ENCODE measurements at regions not wholly inside any gene's neighbourhood (a gene's known extent, or its start where the extent isn't known, plus 50 kb on each side); places are given as distances from the start of the nearest gene placed in this dataset.

DNA sequence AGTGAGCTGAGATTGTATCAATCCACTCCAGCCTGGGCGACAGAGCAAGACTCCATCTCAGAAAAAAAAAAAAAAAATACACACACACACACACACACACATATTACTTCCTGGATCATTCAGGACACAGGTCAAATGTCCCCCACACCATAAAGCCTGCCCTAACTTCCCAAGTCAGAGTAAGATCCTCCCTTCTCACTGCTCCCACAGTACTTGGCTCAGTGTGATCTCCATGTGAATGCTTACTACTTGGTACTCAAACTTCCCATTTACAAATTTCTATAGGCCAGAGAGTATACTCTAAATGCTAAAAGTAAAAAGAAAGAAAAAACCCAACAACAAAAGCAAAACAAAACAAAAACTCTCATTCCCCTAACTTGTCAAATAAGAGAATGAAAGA is 386.8 kb downstream of the SLITRK6 start:
- H3K27ac Mint-ChIP-seq = no peak overlapping the region
- peaks cover 4% of the 10 kb centered on the region for H3K9me3 Mint-ChIP-seq
- H3K36me3 Mint-ChIP-seq (ENCODE audit: low read depth) = no peaks in the 10 kb centered on the region
- H3K27me3 Mint-ChIP-seq = no peaks in the 10 kb centered on the region
- ATAC-seq (no peak), DNase-seq (no peak)
- H3K4me1 Mint-ChIP-seq = no peaks in the 10 kb centered on the region
- no peak overlapping the region for H3K4me3 Mint-ChIP-seq

DNA sequence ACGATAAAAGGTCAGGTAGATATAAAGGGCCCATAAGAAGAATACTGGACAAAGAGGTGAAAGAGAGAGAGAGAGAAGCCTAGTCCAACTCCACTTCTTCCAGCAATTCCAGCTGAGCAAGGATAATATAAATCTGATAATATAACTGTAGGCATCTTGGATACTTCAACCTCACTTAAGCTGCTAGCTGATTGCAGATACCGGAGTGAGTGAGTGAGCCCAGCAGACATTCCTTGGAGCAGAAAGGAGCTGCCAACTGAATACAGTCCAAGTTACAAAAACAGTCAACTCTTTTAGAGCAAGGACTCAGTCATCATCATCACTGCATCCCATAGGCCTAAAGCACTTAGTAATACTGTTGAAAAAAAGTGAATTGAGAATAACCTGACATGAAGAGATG is 387.6 kb downstream of the SLITRK6 start:
- Mint-ChIP-seq H3K4me3 (no peak overlapping the region), H3K27ac (no peak overlapping the region), H3K36me3 (ENCODE audit: low read depth) (no peaks in the 10 kb centered on the region), H3K9me3 (peaks cover 4% of the 10 kb centered on the region), H3K4me1 (no peaks in the 10 kb centered on the region), H3K27me3 (no peaks in the 10 kb centered on the region)
- DNase-seq (no peak), ATAC-seq (no peak)

DNA sequence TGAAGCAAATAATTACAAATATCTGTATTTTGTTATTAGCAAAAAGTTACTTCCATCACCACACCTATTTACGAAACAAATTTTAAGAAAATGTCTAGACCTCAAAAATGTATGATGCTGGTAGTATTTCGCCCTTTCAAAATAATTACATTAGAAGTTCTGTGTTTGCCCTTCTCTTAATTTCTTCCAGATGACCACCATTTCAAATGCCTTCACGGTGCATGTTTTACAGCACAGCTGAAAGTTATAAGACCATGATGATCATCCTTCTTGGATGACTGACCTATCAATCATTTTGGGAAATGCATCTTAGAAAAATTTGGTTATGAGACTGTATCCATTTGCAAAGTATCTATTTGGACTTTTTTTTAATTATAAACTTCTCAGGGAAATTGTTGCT is 390.8 kb downstream of the SLITRK6 start:
- H3K4me3 Mint-ChIP-seq = no peak overlapping the region
- no peak for ATAC-seq
- H3K27me3 Mint-ChIP-seq = no peaks in the 10 kb centered on the region
- DNase-seq = no peak
- H3K36me3 Mint-ChIP-seq (ENCODE audit: low read depth) = no peaks in the 10 kb centered on the region
- H3K27ac Mint-ChIP-seq = no peak overlapping the region
- H3K9me3 Mint-ChIP-seq = peaks cover 5% of the 10 kb centered on the region
- H3K4me1 Mint-ChIP-seq = no peaks in the 10 kb centered on the region

DNA sequence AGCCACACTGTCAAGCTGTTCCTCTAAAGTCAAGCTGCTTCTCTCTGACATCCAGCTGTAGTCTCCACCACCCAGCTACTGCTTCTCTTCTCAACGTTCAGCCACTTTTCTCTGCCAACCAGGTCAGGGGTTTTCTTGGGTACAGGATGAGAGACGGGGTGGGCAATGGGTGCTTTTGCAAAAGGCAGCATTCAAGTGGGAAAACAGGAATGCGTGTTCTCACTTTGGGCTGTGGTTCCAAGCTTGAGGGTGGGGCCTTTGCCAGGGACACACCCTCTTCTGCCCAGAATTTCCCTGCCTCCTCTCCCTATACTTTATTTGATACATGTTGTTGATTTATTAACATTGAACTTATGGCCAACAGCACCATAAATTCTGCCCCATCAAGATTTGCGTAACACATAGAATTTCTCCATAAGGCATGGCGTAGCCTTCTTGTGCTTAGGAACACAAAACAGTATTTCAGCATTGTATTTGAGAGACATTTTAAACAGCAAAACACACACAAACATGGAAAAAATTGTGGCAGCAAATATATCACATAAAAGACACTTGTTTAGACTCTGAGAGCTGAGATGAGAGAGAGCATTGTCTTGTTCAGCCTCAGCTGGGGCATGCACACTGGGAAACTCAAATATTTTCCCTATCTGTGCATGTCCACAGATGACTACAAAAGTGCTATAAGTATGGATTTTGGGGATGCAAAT is 392.8 kb downstream of the SLITRK6 start:
- no peaks in the 10 kb centered on the region for H3K27me3 Mint-ChIP-seq
- H3K36me3 Mint-ChIP-seq (ENCODE audit: low read depth) = no peaks in the 10 kb centered on the region
- ATAC-seq (no peak), DNase-seq (no peak)
- no peak overlapping the region for H3K4me3 Mint-ChIP-seq
- no peaks in the 10 kb centered on the region for H3K4me1 Mint-ChIP-seq
- peaks cover 4% of the 10 kb centered on the region for H3K9me3 Mint-ChIP-seq
- no peak overlapping the region for H3K27ac Mint-ChIP-seq

DNA sequence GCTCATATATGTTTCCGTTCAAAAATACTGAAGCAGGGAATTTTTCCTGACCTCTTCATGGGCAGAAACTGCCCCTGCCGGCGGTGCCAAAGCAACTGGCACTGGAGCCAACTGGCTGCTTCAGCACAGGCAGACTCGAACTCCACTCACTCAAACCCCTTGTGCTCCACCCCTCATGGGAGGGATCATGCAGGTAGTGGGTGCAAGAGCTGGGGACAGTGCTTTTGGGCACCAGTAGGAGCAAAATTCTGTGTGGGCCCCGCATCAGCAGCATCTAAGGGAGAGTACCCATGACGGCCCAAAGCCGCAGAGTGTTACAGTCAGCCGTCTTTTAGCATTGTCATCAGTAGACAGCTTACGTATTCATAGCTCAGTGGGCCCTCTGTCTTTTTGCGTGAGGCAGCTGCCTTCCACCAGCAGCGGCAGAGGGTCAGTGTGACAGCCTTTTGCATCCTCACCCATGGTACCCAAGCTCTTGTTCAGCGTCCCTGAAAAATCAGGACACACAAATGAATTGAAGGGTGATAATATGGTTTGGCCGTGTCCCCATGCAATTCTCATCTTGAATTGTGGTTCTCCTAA is 393.8 kb downstream of the SLITRK6 start:
- H3K4me3 Mint-ChIP-seq = no peak overlapping the region
- no peaks in the 10 kb centered on the region for H3K4me1 Mint-ChIP-seq
- no peaks in the 10 kb centered on the region for H3K27me3 Mint-ChIP-seq
- H3K27ac Mint-ChIP-seq = no peak overlapping the region
- ATAC-seq (no peak), DNase-seq (no peak)
- H3K36me3 Mint-ChIP-seq (ENCODE audit: low read depth) = no peaks in the 10 kb centered on the region
- peaks cover 4% of the 10 kb centered on the region for H3K9me3 Mint-ChIP-seq

DNA sequence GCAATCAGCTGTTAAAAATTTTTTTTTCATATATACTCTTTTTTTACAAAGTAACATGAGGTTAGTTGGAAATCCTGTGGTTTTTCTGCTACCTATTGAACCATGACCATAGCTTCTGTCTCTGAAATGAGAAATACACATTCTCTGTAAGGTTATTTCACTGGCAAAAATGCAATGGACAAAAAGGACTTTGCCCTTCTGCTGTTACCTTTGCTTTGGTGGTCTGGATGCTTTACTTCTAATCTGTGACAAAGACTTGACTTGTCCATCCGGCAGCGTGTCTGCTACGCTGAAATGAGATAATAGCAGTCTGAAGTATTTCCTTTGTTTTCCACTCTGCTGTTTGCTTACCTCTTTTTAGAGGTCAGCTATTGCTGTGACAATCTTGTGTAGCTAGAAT is 412.8 kb downstream of the SLITRK6 start:
- Mint-ChIP-seq H3K9me3 (peaks cover 4% of the 10 kb centered on the region), H3K27me3 (no peaks in the 10 kb centered on the region), H3K36me3 (ENCODE audit: low read depth) (no peaks in the 10 kb centered on the region), H3K4me3 (no peak overlapping the region), H3K4me1 (no peaks in the 10 kb centered on the region), H3K27ac (no peak overlapping the region)
- no peak for ATAC-seq
- DNase-seq = no peak

DNA sequence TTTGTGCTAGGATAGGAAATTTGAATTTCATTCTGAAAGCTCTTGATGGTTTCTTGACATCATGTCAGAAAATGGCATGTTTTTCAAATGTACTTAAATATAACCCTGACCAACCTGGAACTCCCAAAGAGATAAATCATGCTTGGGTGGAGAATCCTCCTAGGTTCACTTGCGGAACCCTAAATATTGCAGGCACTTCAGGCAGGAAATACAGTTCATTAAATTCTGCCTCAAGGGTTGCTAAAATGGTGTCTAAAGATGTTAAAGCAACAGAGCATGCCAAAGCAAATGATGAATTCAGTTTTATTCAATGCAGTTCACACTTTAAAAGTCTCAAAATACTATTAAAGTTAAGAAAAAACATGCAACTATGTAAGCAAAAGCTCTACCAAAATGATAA is 415.9 kb downstream of the SLITRK6 start:
- DNase-seq (no peak), ATAC-seq (no peak)
- H3K36me3 Mint-ChIP-seq (ENCODE audit: low read depth) = no peaks in the 10 kb centered on the region
- H3K9me3 Mint-ChIP-seq = peaks cover 4% of the 10 kb centered on the region
- H3K27ac Mint-ChIP-seq = no peak overlapping the region
- no peak overlapping the region for H3K4me3 Mint-ChIP-seq
- H3K27me3 Mint-ChIP-seq = no peaks in the 10 kb centered on the region
- H3K4me1 Mint-ChIP-seq = peaks cover 4% of the 10 kb centered on the region

DNA sequence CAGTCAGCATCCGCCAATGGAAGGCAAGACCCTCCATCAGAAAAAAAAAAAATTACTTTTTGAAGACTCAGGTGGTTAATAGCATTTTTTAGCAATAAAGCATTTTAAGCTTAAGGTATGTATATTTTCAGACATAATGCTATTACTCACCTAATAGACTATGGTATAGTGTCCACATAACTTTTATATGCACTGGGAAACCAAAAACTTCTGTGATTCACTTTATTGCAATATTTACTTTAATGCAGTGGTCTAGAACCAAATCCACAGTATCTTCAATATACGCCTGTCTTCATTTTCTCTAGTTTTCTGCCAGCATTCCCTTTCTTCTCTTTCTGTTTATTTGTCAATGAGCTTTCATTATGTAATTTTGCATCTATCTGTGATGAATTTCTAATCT is 418.1 kb downstream of the SLITRK6 start:
- no peak for ATAC-seq

DNA sequence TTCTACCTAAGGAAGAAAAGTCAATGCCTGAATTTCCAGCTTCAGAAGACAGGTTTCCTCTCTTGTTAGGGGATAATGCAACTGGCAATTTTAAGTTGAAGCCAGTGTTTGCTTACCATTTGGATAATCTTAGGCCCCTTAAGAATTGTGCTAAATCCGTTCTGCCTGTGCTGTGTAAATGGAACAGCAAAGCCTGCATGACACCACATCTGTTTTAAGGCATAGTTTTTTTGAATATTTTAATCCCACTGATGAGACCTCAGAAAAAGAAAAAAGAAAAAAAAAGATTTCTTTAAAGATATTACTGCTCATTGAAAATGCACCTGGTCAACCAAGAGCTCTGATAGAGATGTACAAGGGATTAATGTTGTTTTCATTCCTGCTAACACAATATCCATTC is 419.2 kb downstream of the SLITRK6 start:
- peaks cover 4% of the 10 kb centered on the region for H3K4me1 Mint-ChIP-seq
- ATAC-seq = no peak
- DNase-seq = no peak
- H3K36me3 Mint-ChIP-seq (ENCODE audit: low read depth) = no peaks in the 10 kb centered on the region
- H3K27me3 Mint-ChIP-seq = no peaks in the 10 kb centered on the region
- H3K4me3 Mint-ChIP-seq = no peak overlapping the region
- H3K27ac Mint-ChIP-seq = no peak overlapping the region
- H3K9me3 Mint-ChIP-seq = no peaks in the 10 kb centered on the region

More for the DNA sequence above, 418.1 kb downstream of the SLITRK6 start:
- no peaks in the 10 kb centered on the region for H3K36me3 Mint-ChIP-seq (ENCODE audit: low read depth)
- DNase-seq = no peak
- no peak overlapping the region for H3K4me3 Mint-ChIP-seq
- H3K27ac Mint-ChIP-seq = no peak overlapping the region
- H3K27me3 Mint-ChIP-seq = no peaks in the 10 kb centered on the region
- no peaks in the 10 kb centered on the region for H3K9me3 Mint-ChIP-seq
- peaks cover 4% of the 10 kb centered on the region for H3K4me1 Mint-ChIP-seq

DNA sequence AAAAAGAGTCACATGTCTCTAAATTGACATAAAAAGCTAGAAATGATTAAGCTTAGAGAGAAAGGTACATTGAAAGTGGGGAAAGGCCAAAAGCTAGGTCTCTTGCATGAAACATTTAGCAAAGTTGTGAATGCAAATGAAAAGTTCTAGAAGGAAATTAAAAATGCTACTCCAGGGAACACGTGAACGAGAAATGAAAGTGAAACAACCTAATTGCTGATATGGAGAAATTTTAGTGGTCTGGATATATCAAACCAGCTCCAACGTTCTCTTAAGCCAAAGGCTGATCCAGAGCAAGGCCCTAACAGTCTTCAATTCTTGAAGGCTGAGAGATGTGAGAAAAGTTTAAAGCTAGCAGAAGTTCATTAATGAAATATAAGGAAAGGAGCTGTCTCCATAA is 419.8 kb downstream of the SLITRK6 start:
- no peaks in the 10 kb centered on the region for H3K36me3 Mint-ChIP-seq (ENCODE audit: low read depth)
- no peak overlapping the region for H3K4me3 Mint-ChIP-seq
- H3K4me1 Mint-ChIP-seq = peaks cover 4% of the 10 kb centered on the region
- no peaks in the 10 kb centered on the region for H3K9me3 Mint-ChIP-seq
- DNase-seq (no peak), ATAC-seq (no peak)
- no peak overlapping the region for H3K27ac Mint-ChIP-seq
- no peaks in the 10 kb centered on the region for H3K27me3 Mint-ChIP-seq

DNA sequence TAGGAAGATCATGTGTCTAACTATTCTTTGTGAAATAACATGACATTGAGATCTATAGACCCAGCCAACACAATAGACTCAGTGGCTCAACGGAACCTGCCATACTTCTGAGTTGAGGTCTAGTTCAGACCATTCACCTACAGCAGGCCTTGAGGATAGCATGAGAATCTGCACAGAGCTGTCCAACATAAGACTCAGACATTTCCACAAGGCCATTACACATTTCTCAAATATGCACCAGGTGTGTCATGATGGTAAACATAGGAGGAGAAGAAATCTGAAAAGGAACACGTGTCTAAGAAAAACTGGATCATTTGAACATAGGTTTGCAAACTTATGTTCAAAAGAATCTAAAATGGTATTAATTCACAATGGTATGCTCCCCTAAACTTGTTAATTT is 421.4 kb downstream of the SLITRK6 start:
- DNase-seq (no peak), ATAC-seq (no peak)
- Mint-ChIP-seq H3K27me3 (no peaks in the 10 kb centered on the region), H3K4me1 (peaks cover 4% of the 10 kb centered on the region), H3K4me3 (no peak overlapping the region), H3K27ac (no peak overlapping the region), H3K9me3 (no peaks in the 10 kb centered on the region), H3K36me3 (ENCODE audit: low read depth) (no peaks in the 10 kb centered on the region)

DNA sequence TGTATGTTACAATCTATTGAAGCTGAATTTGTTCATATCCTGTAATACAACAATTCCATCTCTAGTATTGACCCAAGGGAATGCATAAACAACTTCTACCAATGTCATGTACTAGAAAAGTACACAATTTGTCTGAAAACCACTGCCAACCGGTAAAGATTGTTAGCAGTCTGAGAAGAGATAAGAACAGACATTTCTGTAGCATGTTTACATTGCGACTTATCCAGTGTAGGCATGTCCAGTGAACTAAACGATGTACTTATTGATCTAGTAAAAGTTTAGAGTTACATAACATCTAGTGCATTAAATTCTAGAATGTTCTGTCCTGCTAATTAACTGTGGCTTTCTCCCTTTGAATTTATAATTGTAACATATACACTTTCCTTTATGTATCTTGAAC is 425.9 kb downstream of the SLITRK6 start:
- no peak for ATAC-seq
- DNase-seq = no peak
- Mint-ChIP-seq H3K9me3 (no peaks in the 10 kb centered on the region), H3K4me1 (no peaks in the 10 kb centered on the region), H3K36me3 (ENCODE audit: low read depth) (no peaks in the 10 kb centered on the region), H3K27me3 (no peaks in the 10 kb centered on the region), H3K4me3 (no peak overlapping the region), H3K27ac (no peak overlapping the region)

DNA sequence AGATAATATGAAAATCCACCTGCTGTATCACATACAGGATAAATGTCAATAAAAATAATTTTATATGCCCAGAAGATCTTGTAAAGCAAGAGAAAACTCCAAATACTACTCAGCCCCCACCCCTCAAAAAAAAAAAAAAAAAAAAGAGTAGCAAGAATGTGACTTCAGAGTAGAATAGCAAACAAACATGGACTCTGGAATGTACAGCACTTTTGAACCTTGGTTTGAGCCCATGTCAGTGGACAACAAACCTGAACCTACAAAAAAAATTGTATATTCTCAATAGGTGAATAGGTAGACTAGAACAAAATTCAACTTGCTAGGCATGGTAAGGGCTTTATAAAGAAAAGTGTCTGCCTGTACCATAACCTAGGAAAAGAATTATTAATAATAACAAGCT is 428.0 kb downstream of the SLITRK6 start:
- no peaks in the 10 kb centered on the region for H3K27me3 Mint-ChIP-seq
- H3K4me3 Mint-ChIP-seq = no peak overlapping the region
- H3K27ac Mint-ChIP-seq = no peak overlapping the region
- H3K4me1 Mint-ChIP-seq = no peaks in the 10 kb centered on the region
- H3K36me3 Mint-ChIP-seq (ENCODE audit: low read depth) = no peaks in the 10 kb centered on the region
- DNase-seq (no peak), ATAC-seq (no peak)
- no peaks in the 10 kb centered on the region for H3K9me3 Mint-ChIP-seq

DNA sequence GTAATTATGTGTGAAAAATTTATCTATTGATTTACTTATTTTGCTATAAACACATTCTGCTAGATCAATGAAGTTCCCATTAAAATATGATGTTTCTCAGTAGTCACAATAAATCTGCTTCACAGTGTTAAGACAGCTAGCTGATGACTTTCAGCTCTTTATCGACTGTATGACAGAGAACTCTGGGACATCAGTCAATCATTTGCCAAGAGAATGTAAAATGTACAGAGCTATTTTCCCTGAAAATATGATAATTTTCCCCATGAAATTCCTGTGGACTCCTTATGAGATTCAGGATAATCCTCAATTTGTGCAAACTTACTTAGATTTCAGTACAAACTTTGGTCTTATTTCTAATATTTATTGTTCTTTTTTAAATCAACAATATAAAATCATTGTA is 430.5 kb downstream of the SLITRK6 start:
- no peak for DNase-seq
- Mint-ChIP-seq H3K36me3 (ENCODE audit: low read depth) (no peaks in the 10 kb centered on the region), H3K9me3 (no peaks in the 10 kb centered on the region), H3K4me3 (no peak overlapping the region), H3K27me3 (no peaks in the 10 kb centered on the region), H3K4me1 (no peaks in the 10 kb centered on the region), H3K27ac (no peak overlapping the region)
- ATAC-seq = no peak

DNA sequence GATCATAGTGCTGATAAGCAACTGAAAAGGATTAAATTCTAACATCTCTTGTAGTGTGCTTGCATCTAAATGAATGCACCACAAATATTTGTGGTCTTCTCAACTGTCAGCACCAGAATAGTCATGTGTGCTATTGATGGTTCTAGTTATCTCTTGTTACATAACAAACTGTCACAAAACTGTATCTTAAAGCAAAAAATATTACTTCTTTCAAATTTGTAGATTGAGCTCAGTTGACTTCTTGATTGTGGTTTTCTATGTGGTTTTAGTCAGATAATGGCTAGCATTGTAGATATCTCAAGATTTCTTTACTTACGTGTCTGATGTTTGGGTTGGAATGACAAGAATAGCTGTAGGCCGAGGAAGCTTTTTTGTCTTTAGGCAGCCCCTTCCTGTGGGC is 431.3 kb downstream of the SLITRK6 start:
- Mint-ChIP-seq H3K27ac (no peak overlapping the region), H3K36me3 (ENCODE audit: low read depth) (no peaks in the 10 kb centered on the region), H3K4me1 (no peaks in the 10 kb centered on the region), H3K4me3 (no peak overlapping the region), H3K9me3 (no peaks in the 10 kb centered on the region), H3K27me3 (no peaks in the 10 kb centered on the region)
- no peak for ATAC-seq
- no peak for DNase-seq
